Osteoblast (primary cell): ENCODE measurements at regions not wholly inside any gene's neighbourhood (a gene's known extent, or its start where the extent isn't known, plus 50 kb on each side); places are given as distances from the start of the nearest gene placed in this dataset.

Experiments
- DNase-seq: peaks from one replicate; pipeline ENCODE4 v3.0.0; 2011; ENCODE audit warnings: low spot score, mixed read lengths; ENCODE audit not compliant: insufficient read length; ENCODE audit errors: missing footprints
- H2AFZ ChIP-seq: 2 replicates; pipeline ENCODE4 v1.6.0; 2011; ENCODE audit warnings: mild to moderate bottlenecking, low read length
- H3K27ac ChIP-seq: 2 replicates; pipeline ENCODE4 v1.5.1; 2011; ENCODE audit warnings: mild to moderate bottlenecking, low read depth, low read length, moderate library complexity
- H3K27me3 ChIP-seq: 2 replicates; pipeline ENCODE4 v1.6.0; 2012; ENCODE audit warnings: mild to moderate bottlenecking, control low read depth, inconsistent platforms, low read length, moderate library complexity; ENCODE audit not compliant: insufficient read depth
- H3K36me3 ChIP-seq: 2 replicates; pipeline ENCODE4 v1.5.1; 2011; ENCODE audit warnings: mild to moderate bottlenecking, low read length, control low read depth, moderate library complexity; ENCODE audit not compliant: insufficient read depth
- H3K4me1 ChIP-seq: 2 replicates; pipeline ENCODE4 v1.5.1; 2011; ENCODE audit warnings: mild to moderate bottlenecking, low read length, control low read depth, moderate library complexity; ENCODE audit not compliant: insufficient read depth
- H3K4me2 ChIP-seq: 2 replicates; pipeline ENCODE4 v1.6.0; 2011; ENCODE audit warnings: mild to moderate bottlenecking, low read length; ENCODE audit not compliant: insufficient read depth
- H3K4me3 ChIP-seq: fragments of 200-600 bp; sonication (generic); 3 replicates; pipeline ENCODE4 v1.5.1; 2012; ENCODE audit warnings: mild to moderate bottlenecking, low read length, inconsistent platforms; ENCODE audit not compliant: insufficient read depth
- H3K79me2 ChIP-seq: 2 replicates; pipeline ENCODE4 v1.6.0; 2012; ENCODE audit warnings: mild to moderate bottlenecking, low read length, control low read depth, inconsistent platforms; ENCODE audit not compliant: insufficient read depth
- H3K9me3 ChIP-seq: 2 replicates; pipeline ENCODE4 v1.5.1; 2011; ENCODE audit warnings: low read depth, low read length, control low read depth
- H4K20me1 ChIP-seq: 2 replicates; pipeline ENCODE4 v1.6.0; 2012; ENCODE audit warnings: mild to moderate bottlenecking, low read length, control low read depth; ENCODE audit not compliant: insufficient read depth
- TF ChIP-seq, protein P1 (sequence below): IDR thresholded peaks from 2 replicates; pipeline ENCODE4 v1.5.1; 2011; ENCODE audit warnings: mild to moderate bottlenecking, low read depth, low read length, moderate library complexity; ENCODE audit errors: extremely low read depth

DNA sequence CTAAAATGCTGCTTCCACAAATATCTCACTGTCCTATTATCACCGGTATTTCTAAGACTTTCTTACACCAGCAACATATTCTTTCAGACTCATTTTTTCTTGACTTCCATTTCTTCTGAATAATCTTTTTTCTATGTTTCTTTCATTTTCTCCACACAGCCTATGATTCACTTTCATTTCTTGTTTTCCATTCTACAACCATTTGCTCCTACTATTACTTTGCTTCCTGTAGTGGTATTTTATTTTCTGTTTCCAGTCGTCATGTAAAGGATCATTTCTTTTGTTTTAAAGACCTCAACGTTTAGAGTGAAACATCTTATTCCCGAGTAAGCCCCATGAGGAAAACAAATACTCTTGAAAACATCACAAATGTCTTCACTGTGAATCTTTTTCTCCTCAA lies 182.2 kb upstream of the MDGA2 start:
- Histone ChIP-seq H3K9me3 (peaks cover 3% of the 10 kb centered on the region), H4K20me1 (no peaks in the 10 kb centered on the region), H3K79me2 (no peaks in the 10 kb centered on the region), H3K4me1 (no peaks in the 10 kb centered on the region), H3K27ac (no peak overlapping the region), H3K36me3 (no peaks in the 10 kb centered on the region), H3K4me2 (no peak overlapping the region), H3K4me3 (no peak overlapping the region), H3K27me3 (no peaks in the 10 kb centered on the region), H2AFZ (no peak overlapping the region)
- no peak for DNase-seq
- TF ChIP-seq, protein P1, sequence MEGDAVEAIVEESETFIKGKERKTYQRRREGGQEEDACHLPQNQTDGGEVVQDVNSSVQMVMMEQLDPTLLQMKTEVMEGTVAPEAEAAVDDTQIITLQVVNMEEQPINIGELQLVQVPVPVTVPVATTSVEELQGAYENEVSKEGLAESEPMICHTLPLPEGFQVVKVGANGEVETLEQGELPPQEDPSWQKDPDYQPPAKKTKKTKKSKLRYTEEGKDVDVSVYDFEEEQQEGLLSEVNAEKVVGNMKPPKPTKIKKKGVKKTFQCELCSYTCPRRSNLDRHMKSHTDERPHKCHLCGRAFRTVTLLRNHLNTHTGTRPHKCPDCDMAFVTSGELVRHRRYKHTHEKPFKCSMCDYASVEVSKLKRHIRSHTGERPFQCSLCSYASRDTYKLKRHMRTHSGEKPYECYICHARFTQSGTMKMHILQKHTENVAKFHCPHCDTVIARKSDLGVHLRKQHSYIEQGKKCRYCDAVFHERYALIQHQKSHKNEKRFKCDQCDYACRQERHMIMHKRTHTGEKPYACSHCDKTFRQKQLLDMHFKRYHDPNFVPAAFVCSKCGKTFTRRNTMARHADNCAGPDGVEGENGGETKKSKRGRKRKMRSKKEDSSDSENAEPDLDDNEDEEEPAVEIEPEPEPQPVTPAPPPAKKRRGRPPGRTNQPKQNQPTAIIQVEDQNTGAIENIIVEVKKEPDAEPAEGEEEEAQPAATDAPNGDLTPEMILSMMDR: no peak

DNA sequence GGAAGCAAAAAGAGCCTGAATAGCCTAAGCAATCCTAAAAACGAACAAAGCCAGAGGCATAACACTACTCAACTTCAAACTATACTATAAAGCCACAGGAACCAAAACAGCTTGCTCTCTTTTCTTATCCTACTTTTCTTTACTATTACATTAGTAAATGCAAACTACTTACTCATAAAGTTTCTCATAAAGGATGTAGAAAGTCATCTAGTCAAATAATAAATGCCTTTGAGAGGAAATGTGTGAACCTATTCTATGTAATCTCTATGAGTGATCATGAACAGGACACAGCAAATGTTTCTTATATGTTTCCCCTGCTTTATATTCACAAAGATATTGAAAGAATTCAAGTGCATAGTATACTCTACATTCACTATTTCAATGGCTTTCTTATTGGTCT lies 176.9 kb upstream of the MDGA2 start:
- H4K20me1 ChIP-seq: no peaks in the 10 kb centered on the region
- H3K27ac ChIP-seq: no peak overlapping the region
- TF ChIP-seq, protein P1: no peak
- DNase-seq: no peak
- H3K79me2 ChIP-seq: no peaks in the 10 kb centered on the region
- H3K4me1 ChIP-seq: no peaks in the 10 kb centered on the region
- no peak overlapping the region for H3K4me2 ChIP-seq
- H3K27me3 ChIP-seq: no peaks in the 10 kb centered on the region
- H2AFZ ChIP-seq: no peak overlapping the region
- no peak overlapping the region for H3K4me3 ChIP-seq
- H3K9me3 ChIP-seq: peaks cover 3% of the 10 kb centered on the region
- no peaks in the 10 kb centered on the region for H3K36me3 ChIP-seq

DNA sequence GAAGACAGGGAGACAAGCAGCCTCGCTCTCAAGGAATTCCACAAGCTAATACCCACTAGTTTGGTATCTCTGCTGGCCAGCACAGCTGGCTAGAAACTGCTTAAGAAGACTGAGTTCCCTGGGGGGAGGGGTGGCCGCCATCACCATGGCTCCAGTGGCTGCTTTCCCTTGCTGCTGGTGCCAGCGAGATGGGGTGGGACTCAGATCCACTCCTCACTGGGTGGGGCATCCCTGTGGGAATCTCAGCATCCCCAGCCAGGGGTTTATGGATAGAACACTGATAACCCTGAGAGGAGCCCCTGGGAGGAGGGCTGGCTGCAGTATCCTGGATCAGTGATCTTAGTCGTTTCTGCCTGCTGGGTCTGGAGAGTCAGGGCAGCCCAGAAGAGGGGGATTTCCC lies 170.6 kb upstream of the MDGA2 start:
- no peak overlapping the region for H3K4me2 ChIP-seq
- no peaks in the 10 kb centered on the region for H3K79me2 ChIP-seq
- H3K9me3 ChIP-seq: no peaks in the 10 kb centered on the region
- H2AFZ ChIP-seq: no peak overlapping the region
- no peak for DNase-seq
- no peaks in the 10 kb centered on the region for H4K20me1 ChIP-seq
- H3K36me3 ChIP-seq: no peaks in the 10 kb centered on the region
- H3K4me3 ChIP-seq: no peak overlapping the region
- no peak overlapping the region for H3K27ac ChIP-seq
- no peaks in the 10 kb centered on the region for H3K27me3 ChIP-seq
- no peaks in the 10 kb centered on the region for H3K4me1 ChIP-seq
- TF ChIP-seq, protein P1: no peak

DNA sequence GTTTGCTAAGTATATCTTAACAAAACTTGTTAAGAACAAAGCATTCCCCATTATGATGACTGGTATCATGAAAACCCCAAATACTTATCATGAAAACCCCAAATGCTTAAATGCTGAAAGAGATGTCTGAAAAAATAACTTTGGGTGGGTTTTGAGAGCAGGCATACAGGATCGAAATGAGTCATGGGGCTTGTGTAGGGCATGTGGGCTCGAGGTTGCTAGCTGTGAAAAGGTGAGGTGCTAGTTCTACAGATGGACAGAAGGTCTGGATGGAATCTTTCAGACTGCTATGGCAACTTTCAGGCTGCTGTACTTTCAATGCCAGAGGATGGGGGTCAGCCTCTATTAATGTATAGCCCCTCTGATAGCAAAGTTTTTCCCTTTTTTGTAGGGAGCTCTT lies 167.8 kb upstream of the MDGA2 start:
- Histone ChIP-seq H3K4me1 (no peaks in the 10 kb centered on the region), H4K20me1 (no peaks in the 10 kb centered on the region), H3K27ac (no peak overlapping the region), H3K4me2 (no peak overlapping the region), H3K27me3 (no peaks in the 10 kb centered on the region), H3K36me3 (no peaks in the 10 kb centered on the region), H3K9me3 (no peaks in the 10 kb centered on the region), H3K79me2 (no peaks in the 10 kb centered on the region), H2AFZ (no peak overlapping the region), H3K4me3 (no peak overlapping the region)
- TF ChIP-seq, protein P1: no peak
- DNase-seq: no peak
